GM23338 (cell line): ENCODE measurements at regions not wholly inside any gene's neighbourhood (a gene's known extent, or its start where the extent isn't known, plus 50 kb on each side); places are given as distances from the start of the nearest gene placed in this dataset.

Experiments used
- ATAC-seq: fragments of 200-7000 bp; cut with Tn5 transposase; 3 replicates; pipeline ENCODE4 v1.9.1; 2020
- DNase-seq: peaks from one replicate; pipeline ENCODE4 v3.0.0-alpha.2; 2015; ENCODE audit warnings: low spot score
- H2AFZ ChIP-seq: fragments of 200-600 bp; sonication (generic); 2 replicates; pipeline ENCODE4 v1.8.0; 2016; ENCODE audit warnings: antibody characterized with exemption, mild to moderate bottlenecking, moderate library complexity
- H3F3A ChIP-seq: fragments of 200-600 bp; sonication (generic); replicated peaks from 2 replicates; pipeline ENCODE4 v1.8.0; 2017; ENCODE audit warnings: antibody characterized with exemption, mixed run types, low read depth
- H3K27ac ChIP-seq: fragments of 200-600 bp; sonication (generic); 2 replicates; pipeline ENCODE4 v1.6.1; 2016; ENCODE audit warnings: low read depth
- H3K27me3 ChIP-seq: fragments of 200-600 bp; sonication (generic); 2 replicates; pipeline ENCODE4 v1.8.0; 2016; ENCODE audit warnings: mild to moderate bottlenecking, mixed run types, moderate library complexity; ENCODE audit not compliant: insufficient read depth
- H3K36me3 ChIP-seq: fragments of 200-600 bp; sonication (generic); 2 replicates; pipeline ENCODE4 v1.8.0; 2016; ENCODE audit warnings: mild to moderate bottlenecking; ENCODE audit not compliant: insufficient read depth
- H3K4me1 ChIP-seq: fragments of 200-600 bp; sonication (generic); 2 replicates; pipeline ENCODE4 v1.8.0; 2016; ENCODE audit warnings: mild to moderate bottlenecking, moderate library complexity; ENCODE audit not compliant: insufficient read depth
- H3K4me2 ChIP-seq: fragments of 200-600 bp; sonication (generic); 2 replicates; pipeline ENCODE4 v1.7.1; 2017; ENCODE audit warnings: mixed run types
- H3K4me3 ChIP-seq: fragments of 200-600 bp; sonication (generic); 2 replicates; pipeline ENCODE4 v1.6.1; 2016; ENCODE audit warnings: mixed run types
- H3K79me2 ChIP-seq: fragments of 200-600 bp; sonication (generic); replicated peaks from 2 replicates; pipeline ENCODE4 v1.8.0; 2017; ENCODE audit warnings: mild to moderate bottlenecking; ENCODE audit not compliant: insufficient read depth
- H3K9me2 ChIP-seq: fragments of 200-600 bp; sonication (generic); 2 replicates; pipeline ENCODE4 v1.8.0; 2017; ENCODE audit not compliant: insufficient read depth
- H4K20me1 ChIP-seq: fragments of 200-600 bp; sonication (generic); replicated peaks from 2 replicates; pipeline ENCODE4 v1.8.0; 2017; ENCODE audit warnings: mild to moderate bottlenecking; ENCODE audit not compliant: insufficient read depth
- H3K27ac Mint-ChIP-seq: 2 replicates; pipeline ENCODE4 v1.8.0; 2020; ENCODE audit warnings: inconsistent platforms, mild to moderate bottlenecking, moderate library complexity, mixed read lengths
- H3K27me3 Mint-ChIP-seq: 3 replicates; pipeline ENCODE4 v1.8.0; 2022; ENCODE audit warnings: low read depth, mild to moderate bottlenecking, moderate library complexity, mixed read lengths, inconsistent platforms; ENCODE audit not compliant: insufficient read depth, poor library complexity
- H3K36me3 Mint-ChIP-seq: 3 replicates; pipeline ENCODE4 v1.8.0; 2021; ENCODE audit warnings: low read depth, mild to moderate bottlenecking, inconsistent platforms, moderate library complexity, mixed read lengths
- H3K4me1 Mint-ChIP-seq: 3 replicates; pipeline ENCODE4 v1.8.0; 2020; ENCODE audit warnings: mild to moderate bottlenecking, inconsistent platforms, mixed read lengths
- H3K4me3 Mint-ChIP-seq: 3 replicates; pipeline ENCODE4 v1.8.0; 2021; ENCODE audit warnings: moderate library complexity, mild to moderate bottlenecking, inconsistent platforms, mixed read lengths
- H3K9me3 Mint-ChIP-seq: 3 replicates; pipeline ENCODE4 v1.8.0; 2020; ENCODE audit warnings: moderate library complexity, mild to moderate bottlenecking, inconsistent platforms, mixed read lengths
- CREB1 ChIP-seq: fragments of 250-450 bp; sonication (Bioruptor Pico); IDR thresholded peaks from 2 replicates; pipeline ENCODE4 v1.5.0; 2020; ENCODE audit warnings: low read depth, mild to moderate bottlenecking, moderate library complexity
- CTCF ChIP-seq, 2 experiments: fragments of 200-600 bp in 1 of 2; sonication (generic) in 1 of 2; conservative IDR thresholded peaks; 2 replicates each; pipeline versions ENCODE4 v1.5.1 to v1.6.1; 2016 to 2017; ENCODE audit warnings: antibody characterized with exemption in 2 of 2, low read depth in 2 of 2, mild to moderate bottlenecking in 2 of 2, moderate library complexity in 1 of 2
- ETS1 ChIP-seq: IDR thresholded peaks from 2 replicates; pipeline ENCODE4 v1.6.1; 2016; ENCODE audit warnings: antibody characterized with exemption
- EZH2 ChIP-seq: fragments of 200-600 bp; sonication (generic); IDR thresholded peaks from one replicate; pipeline ENCODE4 v1.8.0; 2017; ENCODE audit warnings: antibody characterized with exemption, mild to moderate bottlenecking, low read depth; ENCODE audit not compliant: unreplicated experiment
- EZH2phosphoT487 ChIP-seq: fragments of 200-600 bp; sonication (generic); IDR thresholded peaks from one replicate; pipeline ENCODE4 v1.8.1; 2018; ENCODE audit warnings: antibody characterized with exemption; ENCODE audit not compliant: unreplicated experiment
- JUNB ChIP-seq: IDR thresholded peaks from one replicate; pipeline ENCODE4 v1.6.1; 2016; ENCODE audit warnings: antibody characterized with exemption; ENCODE audit not compliant: unreplicated experiment
- NANOG ChIP-seq: IDR thresholded peaks from 2 replicates; pipeline ENCODE4 v1.6.1; 2016; ENCODE audit warnings: antibody characterized with exemption, borderline replicate concordance
- POLR2AphosphoS5 ChIP-seq: IDR thresholded peaks from 2 replicates; pipeline ENCODE4 v1.6.1; 2016; ENCODE audit warnings: antibody characterized with exemption, low read depth
- REST ChIP-seq: IDR thresholded peaks from one replicate; pipeline ENCODE4 v1.6.1; 2018; ENCODE audit warnings: antibody characterized with exemption; ENCODE audit not compliant: unreplicated experiment
- STAT1 ChIP-seq: IDR thresholded peaks from one replicate; pipeline ENCODE4 v1.6.1; 2016; ENCODE audit warnings: antibody characterized with exemption; ENCODE audit not compliant: unreplicated experiment
- ZNF114 ChIP-seq: fragments of 250-450 bp; sonication (Bioruptor Pico); IDR thresholded peaks from 2 replicates; pipeline ENCODE4 v1.5.0; 2020; ENCODE audit warnings: mild to moderate bottlenecking, moderate library complexity
- ZNF331 ChIP-seq: fragments of 250-450 bp; sonication (Bioruptor Pico); IDR thresholded peaks from 2 replicates; pipeline ENCODE4 v1.5.0; 2020; ENCODE audit warnings: low read depth, mild to moderate bottlenecking, moderate library complexity
- ZNF462 ChIP-seq: fragments of 250-450 bp; sonication (Bioruptor Pico); IDR thresholded peaks from 2 replicates; pipeline ENCODE4 v1.5.0; 2020; ENCODE audit warnings: mild to moderate bottlenecking, moderate library complexity

- H3K27me3 ChIP-seq, result peaks cover 6% of the 10 kb centered on the region
These were observed 205.0 kb downstream of the RBFOX3 start for GRCh38 chr17:79405823-79406222.

More at GRCh38 chr17:79405823-79406222, 205.0 kb downstream of the RBFOX3 start:
- Histone ChIP-seq H3K4me2 (no peak overlapping the region), H3F3A (no peaks in the 10 kb centered on the region), H2AFZ (no peak overlapping the region), H3K4me1 (no peaks in the 10 kb centered on the region), H3K27ac (no peak overlapping the region), H3K4me3 (no peak overlapping the region), H3K79me2 (no peaks in the 10 kb centered on the region), H3K36me3 (no peaks in the 10 kb centered on the region), H3K9me2 (no peaks in the 10 kb centered on the region), H4K20me1 (no peaks in the 10 kb centered on the region)
- H3K9me3 Mint-ChIP-seq, result peaks cover 5% of the 10 kb centered on the region; the same call in 1 of the 3 replicates
- no peak for ATAC-seq
- peaks cover 18% of the 10 kb centered on the region for H3K27me3 Mint-ChIP-seq
- no peaks in the 10 kb centered on the region for H3K36me3 Mint-ChIP-seq
- H3K4me3 Mint-ChIP-seq, result no peak overlapping the region
- no peak for DNase-seq
- no peak overlapping the region for H3K27ac Mint-ChIP-seq
- H3K4me1 Mint-ChIP-seq, result peaks cover 16% of the 10 kb centered on the region
- TF ChIP-seq JUNB, result no peak
- no peak for TF ChIP-seq ZNF331 (CRISPR knock-in tag)
- no peak for TF ChIP-seq ETS1
- no peak for TF ChIP-seq STAT1
- no peak for TF ChIP-seq CTCF (conservative IDR thresholded peaks at IDR 0.05; ENCODE audit: low read depth in 2 of 2)
- no peak for TF ChIP-seq POLR2AphosphoS5
- no peak for TF ChIP-seq REST
- no peak for TF ChIP-seq ZNF114 (CRISPR knock-in tag)
- TF ChIP-seq ZNF462 (CRISPR knock-in tag), result no peak
- TF ChIP-seq EZH2phosphoT487, result no peak
- no peak for TF ChIP-seq NANOG
- TF ChIP-seq CREB1 (CRISPR knock-in tag), result no peak
- no peak for TF ChIP-seq EZH2
